HEK293 (cell line): ENCODE measurements at regions not wholly inside any gene's neighbourhood (a gene's known extent, or its start where the extent isn't known, plus 50 kb on each side); places are given as distances from the start of the nearest gene placed in this dataset.

ENCODE experiments used
- SETDB1 ChIP-seq: IDR thresholded peaks from one replicate; pipeline ENCODE4 v1.6.1; 2017; ENCODE audit warnings: mild to moderate bottlenecking, low read length, moderate library complexity, mixed read lengths; ENCODE audit not compliant: insufficient read length
- TCF7L2 ChIP-seq: IDR thresholded peaks from 2 replicates; pipeline ENCODE4 v1.6.1; 2011; ENCODE audit warnings: low read depth, mild to moderate bottlenecking, inconsistent platforms, low read length, moderate library complexity, borderline replicate concordance
- ZNF473 ChIP-seq: fragments of 450-650 bp; formaldehyde crosslinking; IDR thresholded peaks from 2 replicates; pipeline ENCODE4 v1.5.1; 2017; ENCODE audit warnings: missing biosample characterization, missing genetic modification characterization
- ZNF670 ChIP-seq: fragments of 450-650 bp; formaldehyde crosslinking; IDR thresholded peaks from 2 replicates; pipeline ENCODE4 v1.5.1; 2016; ENCODE audit warnings: missing biosample characterization, missing genetic modification characterization, low read depth
- ZNF707 ChIP-seq: fragments of 450-650 bp; formaldehyde crosslinking; IDR thresholded peaks from 2 replicates; pipeline ENCODE4 v1.5.1; 2016; ENCODE audit warnings: missing biosample characterization, missing genetic modification characterization
- ZSCAN30 ChIP-seq: fragments of 450-650 bp; IDR thresholded peaks from 2 replicates; pipeline ENCODE4 v1.5.1; 2018; ENCODE audit warnings: missing biosample characterization, mild to moderate bottlenecking, missing genetic modification characterization, moderate library complexity
- TF ChIP-seq, protein P1 (sequence below): fragments of 450-650 bp; formaldehyde crosslinking; IDR thresholded peaks from 2 replicates; pipeline ENCODE4 v1.5.1; 2016; ENCODE audit warnings: missing biosample characterization, missing genetic modification characterization

DNA sequence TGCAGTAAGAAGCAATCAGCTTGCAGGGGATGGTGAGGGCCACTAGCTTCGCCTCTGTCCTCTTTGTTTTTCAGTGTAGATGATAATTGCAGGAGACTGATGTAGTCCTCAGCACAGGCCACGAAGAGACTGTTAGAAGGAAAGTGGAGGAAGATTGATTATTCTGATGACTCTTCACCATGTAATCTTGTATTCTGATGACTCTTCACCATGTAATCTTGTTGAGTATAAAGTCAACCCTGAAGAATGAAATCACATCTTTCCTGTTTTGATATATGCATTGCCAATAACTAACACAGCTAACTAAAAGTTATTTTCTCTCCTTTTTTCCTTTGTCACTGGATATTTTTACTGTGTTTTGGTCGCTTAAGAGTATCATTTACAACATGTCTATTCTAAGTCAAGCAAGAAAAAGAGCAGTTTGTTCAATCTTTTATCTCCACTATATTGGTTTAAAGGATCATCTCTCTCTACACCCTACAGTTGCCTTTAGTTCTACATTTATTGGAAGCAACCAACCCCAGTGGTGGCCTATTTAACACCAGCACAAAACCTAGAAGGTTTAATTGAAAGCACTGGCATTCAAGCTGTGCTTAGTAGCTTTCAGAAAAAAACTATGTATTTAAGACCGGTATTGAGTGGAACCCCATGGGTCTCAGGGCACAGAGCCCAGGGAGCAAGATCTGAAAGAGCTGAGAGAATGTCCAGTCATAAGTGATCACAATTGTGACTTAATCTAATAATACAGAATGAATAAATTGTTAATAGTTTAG lies 107.2 kb upstream of the BTBD3 start:
- TF ChIP-seq, protein P1, sequence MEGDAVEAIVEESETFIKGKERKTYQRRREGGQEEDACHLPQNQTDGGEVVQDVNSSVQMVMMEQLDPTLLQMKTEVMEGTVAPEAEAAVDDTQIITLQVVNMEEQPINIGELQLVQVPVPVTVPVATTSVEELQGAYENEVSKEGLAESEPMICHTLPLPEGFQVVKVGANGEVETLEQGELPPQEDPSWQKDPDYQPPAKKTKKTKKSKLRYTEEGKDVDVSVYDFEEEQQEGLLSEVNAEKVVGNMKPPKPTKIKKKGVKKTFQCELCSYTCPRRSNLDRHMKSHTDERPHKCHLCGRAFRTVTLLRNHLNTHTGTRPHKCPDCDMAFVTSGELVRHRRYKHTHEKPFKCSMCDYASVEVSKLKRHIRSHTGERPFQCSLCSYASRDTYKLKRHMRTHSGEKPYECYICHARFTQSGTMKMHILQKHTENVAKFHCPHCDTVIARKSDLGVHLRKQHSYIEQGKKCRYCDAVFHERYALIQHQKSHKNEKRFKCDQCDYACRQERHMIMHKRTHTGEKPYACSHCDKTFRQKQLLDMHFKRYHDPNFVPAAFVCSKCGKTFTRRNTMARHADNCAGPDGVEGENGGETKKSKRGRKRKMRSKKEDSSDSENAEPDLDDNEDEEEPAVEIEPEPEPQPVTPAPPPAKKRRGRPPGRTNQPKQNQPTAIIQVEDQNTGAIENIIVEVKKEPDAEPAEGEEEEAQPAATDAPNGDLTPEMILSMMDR (tag by site-specific recombination), result no peak
- no peak for TF ChIP-seq ZNF707 (tag by site-specific recombination)
- TF ChIP-seq ZSCAN30 (tag by site-specific recombination), result no peak
- TF ChIP-seq SETDB1, result no peak
- no peak for TF ChIP-seq TCF7L2
- no peak for TF ChIP-seq ZNF670 (tag by site-specific recombination)
- TF ChIP-seq ZNF473 (tag by site-specific recombination), result no peak
